ENCODE measurements at regions not wholly inside any gene's neighbourhood (a gene's known extent, or its start where the extent isn't known, plus 50 kb on each side); places are given as distances from the start of the nearest gene placed in this dataset.
A peak's percentile ranks its signal among the peaks of the same experiment; 100 is the strongest.

DNA sequence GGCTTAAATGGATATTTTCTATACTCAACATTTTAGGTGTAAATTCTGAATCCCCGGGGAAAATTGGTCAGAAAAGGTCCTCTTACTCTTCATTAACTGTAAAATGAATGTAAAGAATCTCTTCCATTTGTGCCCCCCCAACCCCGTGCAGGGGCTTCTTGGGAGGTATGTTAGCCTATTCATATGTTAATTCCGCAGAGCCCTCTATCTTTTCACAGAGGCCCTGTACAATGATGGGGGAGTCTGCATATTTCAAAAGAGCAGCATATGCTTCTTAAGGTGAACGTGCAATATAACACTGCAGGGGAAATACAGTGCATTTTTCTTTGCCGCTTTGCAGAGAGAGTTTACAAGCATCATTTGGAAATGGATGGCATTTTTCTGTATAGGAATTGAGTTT, 88.5 kb upstream of the CXorf66 start:
- ChIA-PET CTCF (interaction anchor here (0.8 kb wide), 1 partner anchor 11 kb away, joined by 3 read pairs; no protein-coding TSS in a partner anchor), POLR2A (no interaction called here)
- H3K4me2 ChIP-seq = no peak overlapping the region

DNA sequence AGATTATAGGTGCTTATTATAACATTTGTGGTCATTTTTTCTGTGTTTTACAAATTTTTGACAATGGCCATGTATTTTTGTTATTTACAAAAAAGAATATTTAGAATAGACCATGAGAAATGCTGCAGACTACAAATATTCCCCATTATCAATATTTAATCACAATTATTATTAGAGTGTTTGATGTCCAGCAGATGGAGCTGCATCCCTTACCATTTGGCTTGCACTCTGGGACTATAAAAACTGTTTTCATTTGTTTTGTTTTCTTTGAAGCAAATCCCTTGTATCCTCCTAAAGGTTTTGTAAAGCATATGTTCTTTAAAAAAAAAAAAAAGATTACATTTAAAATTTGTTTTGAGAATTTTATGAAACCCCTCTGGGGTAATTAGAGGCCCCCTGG, 85.6 kb upstream of the CXorf66 start:
- ChIA-PET POLR2A (no interaction called here), CTCF (interaction anchor here (1.2 to 2.3 kb wide), 3 partner anchors 12 to 614 kb away, joined by 5 to 8 read pairs (median 6); no protein-coding TSS in a partner anchor)
- TF ChIP-seq RAD21 (conservative IDR thresholded peaks at IDR 0.05 in 1 of 2, IDR thresholded peaks at IDR 0.05 in 1 of 2) (peak; percentile 30 to 43; a peak in 1 of 5 replicates), ESRRA (IDR thresholded peaks at IDR 0.05; ENCODE audit: borderline replicate concordance, low read length) (no peak)
- TF ChIP-seq, protein P1, sequence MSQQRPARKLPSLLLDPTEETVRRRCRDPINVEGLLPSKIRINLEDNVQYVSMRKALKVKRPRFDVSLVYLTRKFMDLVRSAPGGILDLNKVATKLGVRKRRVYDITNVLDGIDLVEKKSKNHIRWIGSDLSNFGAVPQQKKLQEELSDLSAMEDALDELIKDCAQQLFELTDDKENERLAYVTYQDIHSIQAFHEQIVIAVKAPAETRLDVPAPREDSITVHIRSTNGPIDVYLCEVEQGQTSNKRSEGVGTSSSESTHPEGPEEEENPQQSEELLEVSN (IDR thresholded peaks at IDR 0.05; ENCODE audit: borderline replicate concordance, low read depth) = no peak
- TF ChIP-seq, protein P2, sequence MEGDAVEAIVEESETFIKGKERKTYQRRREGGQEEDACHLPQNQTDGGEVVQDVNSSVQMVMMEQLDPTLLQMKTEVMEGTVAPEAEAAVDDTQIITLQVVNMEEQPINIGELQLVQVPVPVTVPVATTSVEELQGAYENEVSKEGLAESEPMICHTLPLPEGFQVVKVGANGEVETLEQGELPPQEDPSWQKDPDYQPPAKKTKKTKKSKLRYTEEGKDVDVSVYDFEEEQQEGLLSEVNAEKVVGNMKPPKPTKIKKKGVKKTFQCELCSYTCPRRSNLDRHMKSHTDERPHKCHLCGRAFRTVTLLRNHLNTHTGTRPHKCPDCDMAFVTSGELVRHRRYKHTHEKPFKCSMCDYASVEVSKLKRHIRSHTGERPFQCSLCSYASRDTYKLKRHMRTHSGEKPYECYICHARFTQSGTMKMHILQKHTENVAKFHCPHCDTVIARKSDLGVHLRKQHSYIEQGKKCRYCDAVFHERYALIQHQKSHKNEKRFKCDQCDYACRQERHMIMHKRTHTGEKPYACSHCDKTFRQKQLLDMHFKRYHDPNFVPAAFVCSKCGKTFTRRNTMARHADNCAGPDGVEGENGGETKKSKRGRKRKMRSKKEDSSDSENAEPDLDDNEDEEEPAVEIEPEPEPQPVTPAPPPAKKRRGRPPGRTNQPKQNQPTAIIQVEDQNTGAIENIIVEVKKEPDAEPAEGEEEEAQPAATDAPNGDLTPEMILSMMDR (IDR thresholded peaks at IDR 0.05) = peak; percentile 29; the same call in 1 of the 3 replicates
- FAIRE-seq (no peak), DNase-seq (ENCODE audit: low read depth in 1 of 2, low spot score in 1 of 2) (peak in 1 of 2 experiments; percentile 15), ATAC-seq (no peak)
- H3K4me1 ChIP-seq = no peaks in the 10 kb centered on the region
- no peak overlapping the region for H3K4me3 ChIP-seq
- H3K9me3 ChIP-seq = no peaks in the 10 kb centered on the region
- no peak overlapping the region for H3K4me2 ChIP-seq
- H3K27ac ChIP-seq = no peak overlapping the region

More for the DNA sequence above, 88.5 kb upstream of the CXorf66 start:
- no peak overlapping the region for H3K27ac ChIP-seq
- no peak for ATAC-seq
- no peak for DNase-seq (ENCODE audit: low read depth in 1 of 2, low spot score in 1 of 2)
- no peak overlapping the region for H3K4me3 ChIP-seq
- 1% methylated on average over 5 of the region's 5 CpGs for WGBS (ENCODE audit: missing lambda C conversion rate)
- no peak for TF ChIP-seq KDM1A (IDR thresholded peaks at IDR 0.05; ENCODE audit: low read depth)
- TF ChIP-seq, protein P3, sequence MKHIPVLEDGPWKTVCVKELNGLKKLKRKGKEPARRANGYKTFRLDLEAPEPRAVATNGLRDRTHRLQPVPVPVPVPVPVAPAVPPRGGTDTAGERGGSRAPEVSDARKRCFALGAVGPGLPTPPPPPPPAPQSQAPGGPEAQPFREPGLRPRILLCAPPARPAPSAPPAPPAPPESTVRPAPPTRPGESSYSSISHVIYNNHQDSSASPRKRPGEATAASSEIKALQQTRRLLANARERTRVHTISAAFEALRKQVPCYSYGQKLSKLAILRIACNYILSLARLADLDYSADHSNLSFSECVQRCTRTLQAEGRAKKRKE (CRISPR knock-in tag; IDR thresholded peaks at IDR 0.05; ENCODE audit: low read depth) = no peak
- no peak for TF ChIP-seq MAFK (IDR thresholded peaks at IDR 0.05; ENCODE audit: partially characterized antibody)
- TF ChIP-seq, protein P4, sequence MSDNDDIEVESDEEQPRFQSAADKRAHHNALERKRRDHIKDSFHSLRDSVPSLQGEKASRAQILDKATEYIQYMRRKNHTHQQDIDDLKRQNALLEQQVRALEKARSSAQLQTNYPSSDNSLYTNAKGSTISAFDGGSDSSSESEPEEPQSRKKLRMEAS (IDR thresholded peaks at IDR 0.05) = no peak
- no peak for TF ChIP-seq CHD2 (IDR thresholded peaks at IDR 0.05; ENCODE audit: low read length, partially characterized antibody)
- TF ChIP-seq JUN (IDR thresholded peaks at IDR 0.05) = no peak
- no peaks in the 10 kb centered on the region for H3K4me1 ChIP-seq
- no peak for FAIRE-seq
- no peaks in the 10 kb centered on the region for H3K9me3 ChIP-seq

DNA sequence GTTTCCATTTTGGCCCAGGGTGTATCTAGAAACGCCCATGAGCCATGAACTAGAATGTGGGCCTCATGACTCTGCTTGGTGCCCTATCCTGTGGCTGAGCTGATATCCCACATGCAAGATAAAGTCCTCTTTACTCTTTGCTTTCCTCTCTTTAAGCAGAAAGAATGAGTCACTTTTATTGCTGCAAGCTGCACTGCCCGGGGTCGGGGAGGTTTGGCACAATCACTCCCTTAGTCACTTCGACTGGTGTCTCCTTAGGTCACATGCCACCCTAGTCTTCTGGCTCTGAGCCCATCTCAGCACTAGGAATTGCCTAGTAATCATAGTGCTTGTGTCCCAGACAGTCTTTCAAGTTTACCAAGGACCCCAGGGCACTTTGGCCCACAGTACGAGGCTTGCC, 75.1 kb upstream of the CXorf66 start:
- ATAC-seq = peak; percentile 36 to 76; a peak in 5 of 6 replicates

DNA sequence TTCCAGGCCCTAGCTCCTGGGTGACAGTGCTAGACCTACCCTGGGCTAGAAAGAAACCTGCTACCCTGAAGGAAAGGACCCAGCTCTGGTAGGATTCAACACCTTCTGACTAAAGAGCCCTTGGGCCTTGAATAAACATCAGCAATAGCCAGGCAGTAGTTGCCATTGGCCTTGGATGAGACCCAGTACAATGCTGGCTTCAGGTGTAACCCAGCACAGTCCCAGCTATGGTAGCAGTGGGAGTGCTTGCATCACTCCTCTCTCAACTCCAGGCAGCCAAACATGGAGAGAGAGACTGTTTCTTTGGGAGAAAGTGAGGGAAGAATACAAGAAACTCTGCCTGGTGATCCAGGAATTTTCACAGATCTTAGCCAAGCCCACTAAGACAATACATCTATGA, 73.5 kb upstream of the CXorf66 start:
- FAIRE-seq = no peak
- CTCF ChIA-PET = no interaction called here
- no peak for DNase-seq (ENCODE audit: low read depth in 1 of 2, low spot score in 1 of 2)

More for the DNA sequence above, 75.1 kb upstream of the CXorf66 start:
- 3% methylated on average over 4 of the region's 5 CpGs for WGBS (ENCODE audit: missing lambda C conversion rate)
- CTCF ChIA-PET = no interaction called here
- FAIRE-seq = no peak
- H3K9me3 ChIP-seq = no peaks in the 10 kb centered on the region
- H3K27ac ChIP-seq = no peak overlapping the region
- TF ChIP-seq, protein P5, sequence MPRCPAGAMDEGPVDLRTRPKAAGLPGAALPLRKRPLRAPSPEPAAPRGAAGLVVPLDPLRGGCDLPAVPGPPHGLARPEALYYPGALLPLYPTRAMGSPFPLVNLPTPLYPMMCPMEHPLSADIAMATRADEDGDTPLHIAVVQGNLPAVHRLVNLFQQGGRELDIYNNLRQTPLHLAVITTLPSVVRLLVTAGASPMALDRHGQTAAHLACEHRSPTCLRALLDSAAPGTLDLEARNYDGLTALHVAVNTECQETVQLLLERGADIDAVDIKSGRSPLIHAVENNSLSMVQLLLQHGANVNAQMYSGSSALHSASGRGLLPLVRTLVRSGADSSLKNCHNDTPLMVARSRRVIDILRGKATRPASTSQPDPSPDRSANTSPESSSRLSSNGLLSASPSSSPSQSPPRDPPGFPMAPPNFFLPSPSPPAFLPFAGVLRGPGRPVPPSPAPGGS (IDR thresholded peaks at IDR 0.05) = no peak
- TF ChIP-seq ZNF302 (CRISPR knock-in tag; IDR thresholded peaks at IDR 0.05) = no peak
- no peak for TF ChIP-seq MYC (IDR thresholded peaks at IDR 0.05; ENCODE audit: borderline replicate concordance, low read length)
- no peak for TF ChIP-seq BHLHE40 (IDR thresholded peaks at IDR 0.05; ENCODE audit: low read depth, low read length)
- TF ChIP-seq, protein P6, sequence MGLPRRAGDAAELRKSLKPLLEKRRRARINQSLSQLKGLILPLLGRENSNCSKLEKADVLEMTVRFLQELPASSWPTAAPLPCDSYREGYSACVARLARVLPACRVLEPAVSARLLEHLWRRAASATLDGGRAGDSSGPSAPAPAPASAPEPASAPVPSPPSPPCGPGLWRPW (IDR thresholded peaks at IDR 0.05) = no peak
- no peaks in the 10 kb centered on the region for H3K4me1 ChIP-seq
- DNase-seq (ENCODE audit: low read depth in 1 of 2, low spot score in 1 of 2) = peak in 1 of 2 experiments; percentile 21
- POLR2A ChIA-PET = no interaction called here
- no peak overlapping the region for H3K4me2 ChIP-seq
- H3K4me3 ChIP-seq = no peak overlapping the region

More for the DNA sequence above, 73.5 kb upstream of the CXorf66 start:
- POLR2A ChIA-PET = no interaction called here
- Histone ChIP-seq H3K4me3 (no peak overlapping the region), H3K9me3 (no peaks in the 10 kb centered on the region), H3K4me1 (no peaks in the 10 kb centered on the region), H3K4me2 (no peak overlapping the region), H3K27ac (no peak overlapping the region)
- no peak for ATAC-seq
- TF ChIP-seq JUNB (IDR thresholded peaks at IDR 0.05) (no peak), PHF8 (IDR thresholded peaks at IDR 0.05; ENCODE audit: borderline replicate concordance, low read depth) (no peak), FOSB (CRISPR knock-in tag; IDR thresholded peaks at IDR 0.05) (no peak), NFE2L2 (conservative IDR thresholded peaks at IDR 0.05; ENCODE audit: low read length) (no peak), TFCP2L1 (CRISPR knock-in tag; IDR thresholded peaks at IDR 0.05) (no peak), ZC3H11A (IDR thresholded peaks at IDR 0.05) (no peak), RARB (CRISPR knock-in tag; IDR thresholded peaks at IDR 0.05) (no peak), POLR2A (IDR thresholded peaks at IDR 0.05; ENCODE audit: low read length) (no peak)
- TF ChIP-seq, protein P3 (CRISPR knock-in tag; IDR thresholded peaks at IDR 0.05; ENCODE audit: low read depth) = no peak
- TF ChIP-seq, protein P5 (IDR thresholded peaks at IDR 0.05) = no peak

Measured in A549 (cell line).